Body of pancreas (tissue), 4 donors: ENCODE measurements at regions not wholly inside any gene's neighbourhood (a gene's known extent, or its start where the extent isn't known, plus 50 kb on each side); places are given as distances from the start of the nearest gene placed in this dataset.

Source experiments
- CTCF ChIP-seq, 7 experiments: fragments of 450-650 bp in 4 of 7; fragments of 200-600 bp in 3 of 7; sonication (generic) in 3 of 7; IDR thresholded peaks; one replicate each; pipeline ENCODE4 v1.5.1; 2016 to 2019; ENCODE audit warnings: antibody characterized with exemption in 7 of 7
- POLR2A ChIP-seq, 3 donors: fragments of 450-650 bp; IDR thresholded peaks; one replicate each; pipeline ENCODE4 v1.6.1; 2016; ENCODE audit warnings: antibody characterized with exemption in 3 of 3, mild to moderate bottlenecking in 2 of 3

GRCh38 chr14:55766071-55766470 is 186.1 kb downstream of the KTN1 start:
- TF ChIP-seq CTCF (IDR thresholded peaks at IDR 0.05) (no peak), POLR2A (IDR thresholded peaks at IDR 0.05) (no peak)
